Keratinocyte (primary cell): ENCODE measurements at regions not wholly inside any gene's neighbourhood (a gene's known extent, or its start where the extent isn't known, plus 50 kb on each side); places are given as distances from the start of the nearest gene placed in this dataset.

Experiments
- DNase-seq: peaks from one replicate; pipeline ENCODE4 v3.0.0-alpha.2; 2011; ENCODE audit warnings: low read depth, missing footprints, low spot score
- FAIRE-seq: peaks from 2 replicates; lab custom pipeline; 2011; peaks lifted over from hg19 to GRCh38; lab: Jason Lieb, UNC
- H2AFZ ChIP-seq: 2 replicates; pipeline ENCODE4 v1.6.0; 2012; ENCODE audit warnings: low read length, control low read depth, inconsistent platforms; ENCODE audit not compliant: control insufficient read depth
- H3K27ac ChIP-seq: 2 replicates; pipeline ENCODE4 v1.5.1; 2011; ENCODE audit warnings: low read length; ENCODE audit not compliant: control insufficient read depth, insufficient read depth
- H3K27me3 ChIP-seq: 3 replicates; pipeline ENCODE4 v1.6.0; 2011; ENCODE audit warnings: low read length; ENCODE audit not compliant: control insufficient read depth, insufficient read depth; ENCODE audit errors: extremely low read depth
- H3K36me3 ChIP-seq, 2 experiments: 2 replicates in 1 of 2; 3 replicates in 1 of 2; pipeline ENCODE4 v1.5.1; 2011; ENCODE audit warnings: low read length in 2 of 2, mild to moderate bottlenecking in 1 of 2; ENCODE audit not compliant: control insufficient read depth in 2 of 2, insufficient read depth in 2 of 2; ENCODE audit errors: extremely low read depth in 1 of 2
- H3K4me1 ChIP-seq: 3 replicates; pipeline ENCODE4 v1.5.1; 2011; ENCODE audit warnings: low read length; ENCODE audit not compliant: control insufficient read depth, insufficient read depth; ENCODE audit errors: extremely low read depth
- H3K4me2 ChIP-seq: 3 replicates; pipeline ENCODE4 v1.6.0; 2011; ENCODE audit warnings: low read depth, low read length; ENCODE audit not compliant: control insufficient read depth, insufficient read depth; ENCODE audit errors: extremely low read depth
- H3K4me3 ChIP-seq, 3 experiments: fragments of 200-600 bp in 1 of 3; sonication (generic) in 1 of 3; 2 replicates in 2 of 3; 3 replicates in 1 of 3; pipeline ENCODE4 v1.5.1; 2011 to 2016; ENCODE audit warnings: low read length in 3 of 3, mild to moderate bottlenecking in 3 of 3, control low read depth in 2 of 3, inconsistent platforms in 1 of 3, low read depth in 1 of 3, mixed read lengths in 1 of 3, mixed run types in 1 of 3, moderate library complexity in 1 of 3; ENCODE audit not compliant: control insufficient read depth in 2 of 3, insufficient read depth in 2 of 3; ENCODE audit errors: extremely low read depth in 1 of 3
- H3K79me2 ChIP-seq: 2 replicates; pipeline ENCODE4 v1.6.0; 2012; ENCODE audit warnings: low read length; ENCODE audit not compliant: control insufficient read depth, insufficient read depth
- H3K9ac ChIP-seq: 3 replicates; pipeline ENCODE4 v1.6.0; 2011; ENCODE audit warnings: low read length; ENCODE audit not compliant: control insufficient read depth, insufficient read depth; ENCODE audit errors: extremely low read depth
- H3K9me1 ChIP-seq: 3 replicates; pipeline ENCODE4 v1.6.0; 2011; ENCODE audit warnings: low read length; ENCODE audit not compliant: control insufficient read depth, insufficient read depth; ENCODE audit errors: extremely low read depth
- H3K9me3 ChIP-seq: 2 replicates; pipeline ENCODE4 v1.5.1; 2012; ENCODE audit warnings: low read depth, low read length; ENCODE audit not compliant: control insufficient read depth
- H4K20me1 ChIP-seq: 3 replicates; pipeline ENCODE4 v1.6.0; 2011; ENCODE audit warnings: low read length; ENCODE audit not compliant: control insufficient read depth, insufficient read depth; ENCODE audit errors: extremely low read depth
- EZH2 ChIP-seq: IDR thresholded peaks from one replicate; pipeline ENCODE4 v1.6.1; 2012; ENCODE audit warnings: inconsistent platforms, mild to moderate bottlenecking, low read length, moderate library complexity
- dilution Hi-C: fragments of 300-500 bp; cut with MboI; formaldehyde crosslinking; loops from one replicate; pipeline ENCODE4 v1.7.0; 2020; ENCODE audit warnings: low sequenced_read_pairs; ENCODE audit not compliant: extremely low pct_ligation_motif_present
- TF ChIP-seq, protein P1 (sequence below), 3 experiments: IDR thresholded peaks in 1 of 3; conservative IDR thresholded peaks in 1 of 3; optimal IDR thresholded peaks in 1 of 3; 2 replicates in 2 of 3; 3 replicates in 1 of 3; pipeline versions ENCODE3 to v1.5.1; 2011; ENCODE audit warnings: low read length in 3 of 3, mild to moderate bottlenecking in 3 of 3, moderate library complexity in 2 of 3, control low read depth in 1 of 3, inconsistent platforms in 1 of 3; ENCODE audit not compliant: insufficient read depth in 2 of 3; ENCODE audit errors: extremely low read depth in 1 of 3

DNA sequence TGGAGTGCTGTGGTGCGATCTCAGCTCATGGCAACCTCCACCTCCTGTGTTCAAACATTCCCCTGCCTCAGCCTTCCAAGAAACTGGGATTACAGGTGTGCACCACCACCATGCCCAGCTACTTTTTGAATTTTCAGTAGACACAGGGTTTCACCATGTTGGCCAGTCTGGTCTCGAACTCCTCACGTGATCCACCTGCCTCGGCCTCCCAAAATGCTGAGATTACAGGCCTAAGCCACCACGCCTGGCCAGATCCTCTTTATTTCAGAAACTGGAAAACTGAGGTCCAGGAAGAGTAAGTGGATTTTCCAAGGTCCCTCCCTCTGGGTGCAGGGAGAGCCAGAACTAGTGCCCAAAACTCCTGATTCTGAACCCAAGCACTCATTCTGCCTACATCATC lies 413.1 kb upstream of the AUTS2 start:
- dilution Hi-C loops = no loop called here
- Histone ChIP-seq H3K9me3 (peaks cover 2% of the 10 kb centered on the region), H3K36me3 (no peaks in the 10 kb centered on the region), H3K9me1 (no peaks in the 10 kb centered on the region), H3K4me3 (no peak overlapping the region), H3K27me3 (no peaks in the 10 kb centered on the region), H2AFZ (no peak overlapping the region), H4K20me1 (no peaks in the 10 kb centered on the region), H3K27ac (no peak overlapping the region), H3K79me2 (no peaks in the 10 kb centered on the region), H3K9ac (no peak overlapping the region), H3K4me2 (no peak overlapping the region), H3K4me1 (no peaks in the 10 kb centered on the region)
- DNase-seq (no peak), FAIRE-seq (no peak)
- TF ChIP-seq EZH2 = no peak
- TF ChIP-seq, protein P1, sequence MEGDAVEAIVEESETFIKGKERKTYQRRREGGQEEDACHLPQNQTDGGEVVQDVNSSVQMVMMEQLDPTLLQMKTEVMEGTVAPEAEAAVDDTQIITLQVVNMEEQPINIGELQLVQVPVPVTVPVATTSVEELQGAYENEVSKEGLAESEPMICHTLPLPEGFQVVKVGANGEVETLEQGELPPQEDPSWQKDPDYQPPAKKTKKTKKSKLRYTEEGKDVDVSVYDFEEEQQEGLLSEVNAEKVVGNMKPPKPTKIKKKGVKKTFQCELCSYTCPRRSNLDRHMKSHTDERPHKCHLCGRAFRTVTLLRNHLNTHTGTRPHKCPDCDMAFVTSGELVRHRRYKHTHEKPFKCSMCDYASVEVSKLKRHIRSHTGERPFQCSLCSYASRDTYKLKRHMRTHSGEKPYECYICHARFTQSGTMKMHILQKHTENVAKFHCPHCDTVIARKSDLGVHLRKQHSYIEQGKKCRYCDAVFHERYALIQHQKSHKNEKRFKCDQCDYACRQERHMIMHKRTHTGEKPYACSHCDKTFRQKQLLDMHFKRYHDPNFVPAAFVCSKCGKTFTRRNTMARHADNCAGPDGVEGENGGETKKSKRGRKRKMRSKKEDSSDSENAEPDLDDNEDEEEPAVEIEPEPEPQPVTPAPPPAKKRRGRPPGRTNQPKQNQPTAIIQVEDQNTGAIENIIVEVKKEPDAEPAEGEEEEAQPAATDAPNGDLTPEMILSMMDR (optimal IDR thresholded peaks at IDR 0.05 in 1 of 3, IDR thresholded peaks at IDR 0.05 in 1 of 3, conservative IDR thresholded peaks at IDR 0.05 in 1 of 3; ENCODE audit: extremely low read depth in 1 of 3, insufficient read depth in 2 of 3, low read length in 3 of 3) = no peak

- Histone ChIP-seq H2AFZ (no peak overlapping the region), H3K9ac (no peak overlapping the region), H3K4me3 (no peak overlapping the region), H3K27ac (no peak overlapping the region), H3K4me1 (no peaks in the 10 kb centered on the region), H3K9me3 (peaks cover 2% of the 10 kb centered on the region), H3K9me1 (no peaks in the 10 kb centered on the region), H4K20me1 (no peaks in the 10 kb centered on the region), H3K4me2 (no peak overlapping the region), H3K27me3 (no peaks in the 10 kb centered on the region), H3K36me3 (no peaks in the 10 kb centered on the region), H3K79me2 (no peaks in the 10 kb centered on the region)
- dilution Hi-C loops = no loop called here
- TF ChIP-seq EZH2 = no peak
- TF ChIP-seq, protein P1 (optimal IDR thresholded peaks at IDR 0.05 in 1 of 3, IDR thresholded peaks at IDR 0.05 in 1 of 3, conservative IDR thresholded peaks at IDR 0.05 in 1 of 3; ENCODE audit: extremely low read depth in 1 of 3, insufficient read depth in 2 of 3, low read length in 3 of 3) = no peak
- no peak for FAIRE-seq
- no peak for DNase-seq
Measured at GRCh38 chr7:69186974-69187373, 411.3 kb upstream of the AUTS2 start.
